GM19324 (cell line): ENCODE measurements at regions not wholly inside any gene's neighbourhood (a gene's known extent, or its start where the extent isn't known, plus 50 kb on each side); places are given as distances from the start of the nearest gene placed in this dataset.

Experiments used
- ATAC-seq: cut with Tn5 transposase; IDR thresholded peaks from one replicate; pipeline ENCODE4 v1.9.1; 2021; ENCODE audit warnings: mild to moderate bottlenecking, moderate library complexity; ENCODE audit not compliant: unreplicated experiment, low FRiP score

DNA sequence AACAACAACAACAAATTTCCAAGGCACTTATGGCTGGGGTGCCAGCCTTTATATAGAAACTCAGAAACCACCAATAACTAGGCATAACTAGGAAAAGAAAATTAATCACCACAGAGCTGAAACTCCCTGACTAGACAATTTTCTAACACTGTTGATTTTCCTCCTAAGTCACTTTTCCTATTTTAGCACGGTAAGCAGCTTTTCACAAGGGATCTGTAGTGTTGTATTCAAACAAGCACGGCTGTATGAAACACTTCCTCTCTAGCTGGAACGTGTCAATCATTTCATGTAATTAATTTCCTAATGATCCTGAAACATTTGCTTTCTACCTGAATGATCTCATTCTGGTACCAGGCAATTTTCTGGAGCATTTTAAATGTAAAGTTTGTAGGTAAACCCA lies 645.0 kb downstream of the IRS1 start:
- no peak for ATAC-seq

DNA sequence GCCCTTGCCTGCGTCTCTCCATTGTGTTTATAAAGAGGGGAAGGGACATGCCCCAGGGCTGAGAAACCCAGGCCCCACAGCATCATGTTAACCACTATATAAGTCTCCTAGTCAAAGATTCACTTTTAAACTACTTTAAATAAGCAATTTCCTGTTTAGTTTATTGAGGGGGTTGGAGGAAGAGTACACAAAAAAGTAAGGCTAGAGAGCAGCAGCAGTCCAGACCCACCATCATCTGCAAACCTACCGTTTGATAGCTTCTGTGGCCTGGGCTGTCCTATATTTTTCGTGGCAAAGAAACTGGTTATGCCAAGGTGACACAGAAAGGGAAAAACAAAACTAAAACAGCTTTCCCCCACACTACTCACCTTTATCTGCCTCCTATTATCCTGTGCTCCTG lies 646.1 kb downstream of the IRS1 start:
- ATAC-seq: no peak

- no peak for ATAC-seq
Observed at GRCh38 chr2:226151157-226151556, 648.5 kb downstream of the IRS1 start.

DNA sequence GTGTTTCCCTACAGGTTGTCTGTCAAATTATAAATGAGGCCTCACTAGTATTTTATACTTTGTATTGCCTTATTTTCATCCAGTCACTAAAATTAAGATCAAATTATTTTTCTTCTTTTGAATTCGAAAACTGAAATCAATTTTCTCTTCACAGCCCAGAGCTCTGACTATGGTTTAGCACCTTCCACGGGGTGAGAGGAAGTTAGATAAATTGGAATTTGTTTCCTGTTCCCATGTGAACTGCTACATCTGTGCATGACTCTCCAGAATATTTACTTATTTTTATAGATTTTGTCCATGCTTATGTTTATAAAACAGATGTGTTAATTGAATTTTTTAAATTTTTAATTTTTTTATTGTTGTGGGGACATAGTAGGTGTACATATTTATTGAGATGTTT lies 656.5 kb downstream of the IRS1 start:
- ATAC-seq: no peak

- ATAC-seq: no peak
Observed at GRCh38 chr2:226142463-226142862, 657.2 kb downstream of the IRS1 start.

DNA sequence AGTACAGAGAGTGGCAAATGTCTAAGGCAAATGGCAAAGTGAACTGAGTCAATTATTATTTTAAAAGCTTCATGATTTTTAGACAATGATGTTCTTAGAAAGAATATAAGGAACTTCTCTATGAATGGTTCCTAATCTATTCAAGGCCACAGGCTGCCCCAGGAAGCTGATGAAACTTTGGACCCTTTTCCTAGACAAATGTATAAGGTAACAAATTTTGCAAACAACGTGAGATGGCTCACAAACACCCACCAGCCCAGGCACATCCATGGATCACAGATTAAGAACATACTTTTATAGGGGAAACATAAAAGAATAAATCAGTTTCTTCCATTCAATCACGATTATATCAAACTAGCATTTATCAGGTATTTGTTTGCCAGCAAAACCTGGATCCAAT lies 659.0 kb downstream of the IRS1 start:
- ATAC-seq: no peak

- no peak for ATAC-seq
Observed at GRCh38 chr2:226139759-226140158, 659.9 kb downstream of the IRS1 start.

DNA sequence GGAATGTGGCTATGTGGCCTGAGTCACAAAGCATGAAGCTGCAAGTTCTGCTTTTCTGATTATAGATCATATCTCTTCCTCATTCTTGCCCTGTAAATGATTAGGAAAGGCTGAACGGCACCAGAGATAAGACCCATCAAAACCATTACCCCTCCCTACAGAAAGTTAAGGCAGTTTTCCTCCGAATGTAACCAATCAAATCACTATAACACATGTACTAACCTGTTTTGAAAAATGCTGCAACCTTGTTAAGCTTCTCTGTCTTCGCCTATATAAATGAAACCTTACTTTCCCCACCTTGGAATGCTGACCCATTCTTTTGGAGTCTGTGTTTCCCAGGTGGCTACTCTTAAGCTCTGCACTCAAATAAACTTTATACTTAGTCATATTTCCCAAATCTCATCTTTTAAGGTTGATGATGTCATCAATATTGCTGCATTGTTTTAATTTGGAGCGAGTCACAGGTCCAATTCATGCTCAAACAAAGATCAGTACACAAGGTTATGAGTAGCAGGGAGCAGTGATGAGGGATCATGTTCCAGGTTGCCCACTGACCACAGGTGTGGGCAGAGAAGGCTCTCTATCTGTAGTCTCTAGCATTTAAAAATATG lies 662.3 kb downstream of the IRS1 start:
- ATAC-seq: no peak

GRCh38 chr2:226136739-226137138 lies 662.9 kb downstream of the IRS1 start:
- ATAC-seq: no peak

DNA sequence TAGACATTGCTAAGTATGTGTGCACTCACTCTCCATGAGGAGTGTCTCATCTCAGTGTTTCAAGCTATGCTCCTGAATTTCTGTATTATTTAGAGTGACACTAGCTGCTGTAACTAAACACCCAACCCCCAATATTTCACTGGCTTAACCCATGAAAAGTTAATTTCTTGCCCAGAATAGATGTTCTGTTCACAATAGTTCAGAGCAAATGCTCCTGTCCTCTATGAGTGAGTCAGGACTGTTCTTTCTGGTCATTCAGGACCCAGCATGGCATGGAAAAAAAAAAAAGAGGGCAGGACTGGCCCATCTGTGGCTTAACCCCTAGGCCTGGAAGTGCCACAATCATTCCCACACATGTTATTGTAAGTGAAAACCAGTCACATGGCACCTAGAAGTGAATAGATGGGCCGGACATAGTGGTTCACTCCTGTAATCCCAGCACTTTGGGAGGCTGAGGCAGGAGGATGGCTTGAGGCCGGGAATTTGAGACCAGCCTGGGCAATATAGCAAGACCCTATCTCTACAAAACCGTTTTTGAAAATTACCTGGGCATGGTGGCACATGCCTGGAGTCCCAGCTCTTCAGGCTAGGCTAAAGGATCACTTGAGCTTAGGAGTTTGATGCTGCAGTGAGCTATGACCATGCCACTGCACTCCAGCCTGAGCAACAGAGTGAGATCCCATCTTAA lies 663.6 kb downstream of the IRS1 start:
- ATAC-seq: no peak

DNA sequence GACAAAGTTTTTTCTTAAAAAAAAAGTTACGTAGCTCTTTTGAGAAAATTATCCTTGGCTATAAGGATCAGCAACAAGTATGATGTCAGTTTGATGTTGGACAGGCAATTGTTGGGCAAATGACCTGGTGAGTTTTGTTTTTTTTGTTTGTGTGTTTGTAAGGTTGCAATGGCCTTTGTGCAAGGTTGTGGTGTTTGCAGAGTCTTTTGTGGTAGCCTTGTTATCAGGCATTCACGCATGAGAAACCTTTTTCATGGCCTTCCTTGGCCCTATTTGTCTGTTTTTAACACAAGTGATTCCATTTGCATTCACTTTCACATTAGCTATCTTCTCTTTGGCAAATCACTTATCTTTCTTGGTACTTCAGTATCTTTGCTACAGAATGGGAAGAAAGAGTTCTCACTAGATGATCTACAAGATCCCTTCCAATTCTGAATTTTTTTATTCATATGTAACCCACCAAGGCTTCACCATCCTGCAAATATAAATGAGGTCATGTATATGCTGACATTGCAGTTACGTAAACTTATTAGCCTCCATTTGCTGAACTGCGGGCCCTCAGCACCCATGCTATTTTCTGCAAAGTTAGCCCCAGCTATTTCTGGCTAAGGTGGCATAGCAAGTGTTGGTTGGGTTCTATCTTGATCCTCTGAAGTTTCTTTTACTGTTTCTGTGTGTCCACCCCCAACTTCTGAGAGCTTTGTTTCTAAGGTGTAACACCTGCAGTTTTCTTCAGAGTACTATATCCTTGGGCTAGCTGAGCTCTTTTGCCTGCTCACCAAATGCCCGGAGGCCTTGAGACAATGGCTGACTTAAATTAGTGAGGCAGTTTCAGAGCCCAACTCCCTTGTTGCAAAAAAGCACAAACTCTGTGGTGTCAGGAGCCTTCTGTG lies 667.1 kb downstream of the IRS1 start:
- ATAC-seq: no peak

DNA sequence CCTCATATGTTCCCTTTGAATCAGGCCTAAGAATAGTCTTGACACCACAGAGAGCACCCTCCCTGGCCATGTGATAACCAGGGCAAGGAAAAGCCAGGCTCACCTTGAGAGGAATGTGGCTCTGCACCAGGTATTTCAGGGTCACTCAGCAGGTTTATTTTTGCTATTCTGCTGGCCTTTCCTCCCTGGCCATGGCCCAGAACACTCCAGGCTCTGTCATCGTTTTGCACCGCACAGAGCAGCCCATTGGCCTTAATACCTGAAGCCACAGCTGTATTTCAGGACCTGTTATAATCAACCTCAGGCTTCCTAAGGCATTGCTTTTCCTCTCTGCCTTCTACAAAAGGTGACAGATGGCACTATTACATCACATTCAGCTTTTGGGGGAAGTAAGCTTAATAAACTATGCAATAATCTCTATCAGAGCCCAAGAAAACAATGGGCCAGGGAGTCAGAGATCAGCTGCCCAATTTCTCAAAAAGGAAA lies 668.3 kb downstream of the IRS1 start:
- no peak for ATAC-seq

- ATAC-seq: no peak
Observed at GRCh38 chr2:226130192-226130591, 669.4 kb downstream of the IRS1 start.

- ATAC-seq: no peak
Observed at GRCh38 chr2:226127682-226128081, 671.9 kb downstream of the IRS1 start.

DNA sequence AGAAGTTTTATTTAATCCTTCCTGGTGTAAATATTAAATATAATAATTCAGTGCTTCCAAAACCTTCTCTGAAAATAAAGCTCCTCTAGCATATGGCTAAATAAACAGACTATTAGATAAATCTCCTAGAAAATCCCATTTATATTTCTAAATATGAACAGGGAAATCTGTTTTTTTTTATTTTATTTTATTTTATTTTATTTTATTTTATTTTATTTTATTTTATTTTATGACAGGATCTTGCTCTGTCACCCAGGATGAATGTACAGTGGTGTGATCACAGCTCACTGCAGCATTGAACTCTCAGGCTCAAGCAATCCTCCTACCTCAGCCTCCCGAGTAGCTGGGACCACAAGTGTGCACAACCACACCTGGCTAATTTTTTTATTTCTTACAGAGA lies 673.5 kb downstream of the IRS1 start:
- no peak for ATAC-seq

GRCh38 chr2:226125176-226125883 lies 674.3 kb downstream of the IRS1 start:
- ATAC-seq: no peak

DNA sequence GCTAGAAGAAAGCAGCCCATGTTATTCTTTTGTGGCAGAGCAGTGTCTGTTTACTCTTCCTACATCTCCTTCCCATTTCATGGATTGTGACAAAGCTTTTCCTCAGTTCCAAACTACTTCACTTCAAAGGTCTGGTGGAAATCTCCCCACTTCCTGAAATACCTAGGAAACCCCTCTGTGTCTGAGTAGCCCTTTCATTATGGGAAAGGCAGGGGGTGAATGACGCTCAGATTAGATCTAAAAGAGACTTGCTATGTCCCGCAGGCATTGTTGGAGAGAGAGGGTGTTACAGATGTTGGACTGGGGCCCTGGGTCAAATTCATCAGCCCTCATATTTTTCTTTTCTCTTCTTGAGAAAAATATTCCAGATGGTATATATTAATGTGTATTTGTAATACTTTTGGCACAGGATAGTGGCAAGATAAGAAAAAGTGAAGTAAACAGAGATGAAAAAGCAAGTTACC lies 675.0 kb downstream of the IRS1 start:
- no peak for ATAC-seq

- ATAC-seq: no peak
Observed at GRCh38 chr2:226123300-226123699, 676.3 kb downstream of the IRS1 start.

GRCh38 chr2:226122041-226122440 lies 677.6 kb downstream of the IRS1 start:
- no peak for ATAC-seq

DNA sequence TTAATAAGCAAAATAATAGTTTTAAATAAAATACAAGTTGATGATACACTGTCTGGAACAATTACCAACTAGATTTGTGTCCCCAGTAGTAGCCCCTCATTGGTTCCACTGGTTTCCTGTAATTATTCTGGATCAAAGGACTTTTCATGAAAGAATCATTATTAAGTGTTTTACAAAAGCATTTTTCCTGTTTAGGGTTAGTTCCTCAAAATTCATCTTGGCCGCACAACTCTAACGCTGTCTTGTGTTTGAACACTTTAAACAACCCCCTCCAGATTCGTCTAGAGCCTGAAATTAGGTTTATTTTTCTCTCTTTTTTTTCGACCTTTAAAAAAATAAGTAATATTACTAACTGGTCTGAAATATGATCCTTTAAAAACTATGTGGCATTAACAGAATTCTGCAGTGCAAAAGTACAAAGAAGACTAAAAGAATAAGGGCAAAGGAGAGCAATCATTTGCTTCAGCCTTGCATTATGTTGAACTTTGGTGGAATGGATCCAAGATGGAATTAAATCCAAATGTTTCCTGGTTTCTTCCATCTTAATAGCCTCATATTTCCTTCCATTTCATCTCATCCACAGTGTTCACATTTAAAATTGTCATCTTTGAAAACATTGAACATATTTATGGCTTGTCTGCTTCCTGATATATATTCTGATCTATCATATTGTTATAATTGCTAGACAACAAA lies 678.4 kb downstream of the IRS1 start:
- no peak for ATAC-seq
